Mesendoderm (in vitro differentiated cells): ENCODE measurements at regions not wholly inside any gene's neighbourhood (a gene's known extent, or its start where the extent isn't known, plus 50 kb on each side); places are given as distances from the start of the nearest gene placed in this dataset.
"Not testable (repeated sequence)": the region's sequence is repeated elsewhere in the genome, so short reads cannot be mapped to it uniquely, and the experiment has no call there.

Source experiments
- DNase-seq: peaks from one replicate; pipeline ENCODE4 v3.0.0; 2013
- H2AK5ac ChIP-seq: 2 replicates; pipeline ENCODE4 v1.6.1; 2013; ENCODE audit warnings: low read length, inconsistent platforms
- H2BK120ac ChIP-seq: 2 replicates; pipeline ENCODE4 v1.6.1; 2013; ENCODE audit warnings: low read depth, mild to moderate bottlenecking, low read length, moderate library complexity, mixed read lengths
- H2BK15ac ChIP-seq: replicated peaks from 2 replicates; pipeline ENCODE4 v1.6.1; 2013; ENCODE audit warnings: low read depth, mild to moderate bottlenecking, moderate library complexity
- H2BK5ac ChIP-seq: 2 replicates; pipeline ENCODE4 v1.6.1; 2013; ENCODE audit warnings: low read length, inconsistent platforms
- H3K18ac ChIP-seq: 2 replicates; pipeline ENCODE4 v1.6.1; 2013; ENCODE audit warnings: mild to moderate bottlenecking, low read length, mixed read lengths
- H3K23ac ChIP-seq: one replicate; pipeline ENCODE4 v1.6.1; 2013; ENCODE audit warnings: low read length
- H3K27ac ChIP-seq: 2 replicates; pipeline ENCODE4 v1.5.1; 2013; ENCODE audit warnings: low read depth, mild to moderate bottlenecking, inconsistent platforms, low read length, moderate library complexity
- H3K27me3 ChIP-seq: 2 replicates; pipeline ENCODE4 v1.6.1; 2013; ENCODE audit warnings: low read length, control low read depth, mild to moderate bottlenecking, inconsistent platforms; ENCODE audit not compliant: insufficient read depth, poor library complexity
- H3K36me3 ChIP-seq: 2 replicates; pipeline ENCODE4 v1.6.1; 2013; ENCODE audit warnings: low read length, inconsistent platforms; ENCODE audit not compliant: control insufficient read depth, insufficient read depth
- H3K4ac ChIP-seq: one replicate; pipeline ENCODE4 v1.6.1; 2013; ENCODE audit warnings: low read depth, mild to moderate bottlenecking, low read length, moderate library complexity
- H3K4me1 ChIP-seq: 2 replicates; pipeline ENCODE4 v1.6.1; 2013; ENCODE audit warnings: low read depth, low read length, inconsistent platforms; ENCODE audit not compliant: control insufficient read depth
- H3K4me2 ChIP-seq: 2 replicates; pipeline ENCODE4 v1.6.1; 2013; ENCODE audit warnings: low read length
- H3K4me3 ChIP-seq: 2 replicates; pipeline ENCODE4 v1.5.1; 2013; ENCODE audit warnings: mild to moderate bottlenecking, low read length
- H3K56ac ChIP-seq: one replicate; pipeline ENCODE4 v1.6.1; 2013; ENCODE audit warnings: low read length
- H3K79me1 ChIP-seq: 2 replicates; pipeline ENCODE4 v1.6.1; 2013; ENCODE audit warnings: low read length, inconsistent platforms
- H3K79me2 ChIP-seq: 2 replicates; pipeline ENCODE4 v1.6.1; 2013; ENCODE audit warnings: mild to moderate bottlenecking, low read length; ENCODE audit not compliant: control insufficient read depth, insufficient read depth
- H3K9ac ChIP-seq: 2 replicates; pipeline ENCODE4 v1.6.1; 2013; ENCODE audit warnings: low read length, inconsistent platforms
- H4K5ac ChIP-seq: one replicate; pipeline ENCODE4 v1.6.1; 2013; ENCODE audit warnings: low read length
- H4K8ac ChIP-seq: one replicate; pipeline ENCODE4 v1.6.1; 2013; ENCODE audit warnings: low read depth, mild to moderate bottlenecking, control low read depth, low read length, moderate library complexity
- WGBS: extraction: QIAGEN DNeasy Blood & Tissue Kit; methylation state at CpG from one replicate; pipeline ENCODE4 v1.1.7; 2013; ENCODE audit warnings: low lambda C conversion rate, missing lambda C conversion rate; ENCODE audit not compliant: insufficient coverage; ENCODE audit errors: extremely low coverage; 5-methylcytosine and 5-hydroxymethylcytosine counted together

- Histone ChIP-seq H3K23ac (no peak overlapping the region), H4K5ac (no peak overlapping the region), H3K36me3 (no peaks in the 10 kb centered on the region), H4K8ac (no peak overlapping the region), H2AK5ac (no peak overlapping the region), H3K4me3 (no peak overlapping the region), H3K27me3 (no peaks in the 10 kb centered on the region), H3K18ac (no peak overlapping the region), H3K79me2 (no peaks in the 10 kb centered on the region), H3K4ac (no peak overlapping the region), H2BK5ac (no peak overlapping the region), H3K9ac (no peak overlapping the region), H3K4me1 (no peaks in the 10 kb centered on the region), H2BK120ac (no peak overlapping the region), H3K79me1 (no peaks in the 10 kb centered on the region), H3K27ac (no peak overlapping the region), H2BK15ac (no peak overlapping the region), H3K56ac (no peak overlapping the region), H3K4me2 (no peak overlapping the region)
- DNase-seq: no peak
- no CpG with 5 or more reads among the region's 1 CpG for WGBS
These were observed 758.1 kb downstream of the SH3BGRL start for GRCh38 chrX:81959964-81960363.

DNA sequence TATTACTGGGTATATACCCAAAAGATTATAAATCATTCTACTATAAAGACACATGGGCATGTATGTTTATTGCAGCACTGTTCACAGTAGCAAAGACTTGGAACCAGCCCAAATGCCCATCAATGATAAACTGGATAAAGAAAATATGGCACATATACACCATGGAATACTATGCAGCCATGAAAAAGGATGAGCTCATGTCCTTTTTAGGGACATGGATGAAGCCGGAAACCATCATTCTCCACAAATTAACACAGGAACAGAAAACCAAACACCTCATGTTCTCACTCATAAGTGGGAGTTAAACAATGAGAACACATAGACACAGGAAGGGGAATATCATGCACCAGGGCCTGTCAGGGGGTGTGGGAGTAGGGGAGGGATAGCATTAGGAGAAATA is 772.5 kb downstream of the SH3BGRL start:
- no CpG with 5 or more reads among the region's 1 CpG for WGBS
- not testable (repeated sequence) for H3K27ac ChIP-seq, H3K23ac ChIP-seq, H3K36me3 ChIP-seq, H3K4me3 ChIP-seq, H2BK5ac ChIP-seq, H3K27me3 ChIP-seq, H4K8ac ChIP-seq, H3K79me1 ChIP-seq, H3K79me2 ChIP-seq, H2BK15ac ChIP-seq, H3K18ac ChIP-seq, H3K56ac ChIP-seq, H2BK120ac ChIP-seq, H3K4ac ChIP-seq, H4K5ac ChIP-seq, H3K4me2 ChIP-seq, H3K9ac ChIP-seq, H2AK5ac ChIP-seq, H3K4me1 ChIP-seq, DNase-seq

- Histone ChIP-seq H2BK15ac (no peak overlapping the region), H3K79me1 (no peaks in the 10 kb centered on the region), H3K36me3 (no peaks in the 10 kb centered on the region), H2AK5ac (no peak overlapping the region), H3K56ac (no peak overlapping the region), H3K4me2 (no peak overlapping the region), H3K27ac (no peak overlapping the region), H3K4me3 (no peak overlapping the region), H4K8ac (no peak overlapping the region), H3K4me1 (no peaks in the 10 kb centered on the region), H3K9ac (no peak overlapping the region), H3K27me3 (no peaks in the 10 kb centered on the region), H3K4ac (no peak overlapping the region), H3K18ac (no peak overlapping the region), H3K23ac (no peak overlapping the region), H2BK120ac (no peak overlapping the region), H4K5ac (no peak overlapping the region), H3K79me2 (no peaks in the 10 kb centered on the region), H2BK5ac (no peak overlapping the region)
- no CpG with 5 or more reads among the region's 5 CpGs for WGBS
- no peak for DNase-seq
These were observed 778.1 kb downstream of the SH3BGRL start for GRCh38 chrX:81979806-81980515.

- not testable (repeated sequence) for H3K23ac ChIP-seq, H2BK5ac ChIP-seq, H2BK120ac ChIP-seq, H3K79me2 ChIP-seq, H3K9ac ChIP-seq, H2AK5ac ChIP-seq, H3K4ac ChIP-seq, H3K36me3 ChIP-seq, H3K4me1 ChIP-seq, H3K56ac ChIP-seq, DNase-seq, H3K4me2 ChIP-seq, H3K4me3 ChIP-seq, H2BK15ac ChIP-seq, H3K79me1 ChIP-seq, H3K27ac ChIP-seq, H3K18ac ChIP-seq, H4K5ac ChIP-seq, H3K27me3 ChIP-seq, H4K8ac ChIP-seq
- WGBS: no CpG with 5 or more reads among the region's 2 CpGs
These were observed 785.3 kb downstream of the SH3BGRL start for GRCh38 chrX:81987217-81987616.

GRCh38 chrX:81996166-81996565 is 794.3 kb downstream of the SH3BGRL start:
- no peak for DNase-seq
- WGBS: no CpG with 5 or more reads among the region's 5 CpGs

More at GRCh38 chrX:81996166-81996565, 794.3 kb downstream of the SH3BGRL start:
- Histone ChIP-seq H4K8ac (no peak overlapping the region), H3K4me1 (no peaks in the 10 kb centered on the region), H4K5ac (no peak overlapping the region), H3K27ac (no peak overlapping the region), H2BK120ac (no peak overlapping the region), H3K18ac (no peak overlapping the region), H3K79me1 (no peaks in the 10 kb centered on the region), H3K4ac (no peak overlapping the region), H3K4me2 (no peak overlapping the region), H3K4me3 (no peak overlapping the region), H3K36me3 (no peaks in the 10 kb centered on the region), H2BK15ac (no peak overlapping the region), H3K79me2 (no peaks in the 10 kb centered on the region), H3K56ac (no peak overlapping the region), H3K23ac (no peak overlapping the region), H2BK5ac (no peak overlapping the region), H3K9ac (no peak overlapping the region), H2AK5ac (no peak overlapping the region), H3K27me3 (no peaks in the 10 kb centered on the region)
